Epithelial cell of esophagus (primary cell): ENCODE measurements at regions not wholly inside any gene's neighbourhood (a gene's known extent, or its start where the extent isn't known, plus 50 kb on each side); places are given as distances from the start of the nearest gene placed in this dataset.
"Not testable (repeated sequence)": the region's sequence is repeated elsewhere in the genome, so short reads cannot be mapped to it uniquely, and the experiment has no call there.

Experiments used
- DNase-seq: peaks from one replicate; pipeline ENCODE4 v3.0.0; 2010; ENCODE audit warnings: low read depth
- H3K4me3 ChIP-seq: 2 replicates; pipeline ENCODE4 v1.5.1; 2011; ENCODE audit warnings: mild to moderate bottlenecking, low read length, control low read depth
- TF ChIP-seq, protein P1 (sequence below): IDR thresholded peaks from 2 replicates; pipeline ENCODE4 v1.5.1; 2011; ENCODE audit warnings: low read depth, mild to moderate bottlenecking, low read length, control low read depth, inconsistent platforms; ENCODE audit not compliant: insufficient read depth; ENCODE audit errors: missing control alignments

GRCh38 chrX:6990552-6991193, 156.8 kb upstream of the STS start:
- TF ChIP-seq, protein P1, sequence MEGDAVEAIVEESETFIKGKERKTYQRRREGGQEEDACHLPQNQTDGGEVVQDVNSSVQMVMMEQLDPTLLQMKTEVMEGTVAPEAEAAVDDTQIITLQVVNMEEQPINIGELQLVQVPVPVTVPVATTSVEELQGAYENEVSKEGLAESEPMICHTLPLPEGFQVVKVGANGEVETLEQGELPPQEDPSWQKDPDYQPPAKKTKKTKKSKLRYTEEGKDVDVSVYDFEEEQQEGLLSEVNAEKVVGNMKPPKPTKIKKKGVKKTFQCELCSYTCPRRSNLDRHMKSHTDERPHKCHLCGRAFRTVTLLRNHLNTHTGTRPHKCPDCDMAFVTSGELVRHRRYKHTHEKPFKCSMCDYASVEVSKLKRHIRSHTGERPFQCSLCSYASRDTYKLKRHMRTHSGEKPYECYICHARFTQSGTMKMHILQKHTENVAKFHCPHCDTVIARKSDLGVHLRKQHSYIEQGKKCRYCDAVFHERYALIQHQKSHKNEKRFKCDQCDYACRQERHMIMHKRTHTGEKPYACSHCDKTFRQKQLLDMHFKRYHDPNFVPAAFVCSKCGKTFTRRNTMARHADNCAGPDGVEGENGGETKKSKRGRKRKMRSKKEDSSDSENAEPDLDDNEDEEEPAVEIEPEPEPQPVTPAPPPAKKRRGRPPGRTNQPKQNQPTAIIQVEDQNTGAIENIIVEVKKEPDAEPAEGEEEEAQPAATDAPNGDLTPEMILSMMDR = no peak
- peak; percentile 24 for DNase-seq
- H3K4me3 ChIP-seq = no peak overlapping the region

DNA sequence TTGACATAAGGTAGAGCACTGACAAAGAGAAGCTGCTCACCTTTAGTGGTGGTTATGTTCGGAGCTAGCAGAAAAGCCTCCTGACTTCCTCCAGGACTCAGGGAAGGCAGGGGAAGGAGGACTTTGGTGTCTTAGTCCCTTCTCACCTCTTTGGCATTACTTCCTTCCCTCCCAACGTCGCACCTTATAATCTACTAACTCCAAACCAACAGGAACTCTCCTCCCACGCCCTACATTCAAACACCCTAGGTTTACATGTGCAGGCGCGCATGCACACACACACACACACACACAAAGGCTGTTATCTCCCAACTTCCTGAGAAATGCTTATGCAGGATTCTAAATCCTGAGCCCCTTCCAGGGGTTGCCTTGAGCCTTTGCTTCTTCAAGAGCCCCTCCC, 157.7 kb upstream of the STS start:
- peak; percentile 0 for DNase-seq

GRCh38 chrX:6988694-6989093, 158.8 kb upstream of the STS start:
- H3K4me3 ChIP-seq, DNase-seq: not testable (repeated sequence)

More for the DNA sequence above, 157.7 kb upstream of the STS start:
- H3K4me3 ChIP-seq = no peak overlapping the region
- TF ChIP-seq, protein P1 = no peak

- TF ChIP-seq, protein P1 = no peak
- DNase-seq = peak; percentile 0
Measured at GRCh38 chrX:6986915-6987314, 160.6 kb upstream of the STS start.

DNA sequence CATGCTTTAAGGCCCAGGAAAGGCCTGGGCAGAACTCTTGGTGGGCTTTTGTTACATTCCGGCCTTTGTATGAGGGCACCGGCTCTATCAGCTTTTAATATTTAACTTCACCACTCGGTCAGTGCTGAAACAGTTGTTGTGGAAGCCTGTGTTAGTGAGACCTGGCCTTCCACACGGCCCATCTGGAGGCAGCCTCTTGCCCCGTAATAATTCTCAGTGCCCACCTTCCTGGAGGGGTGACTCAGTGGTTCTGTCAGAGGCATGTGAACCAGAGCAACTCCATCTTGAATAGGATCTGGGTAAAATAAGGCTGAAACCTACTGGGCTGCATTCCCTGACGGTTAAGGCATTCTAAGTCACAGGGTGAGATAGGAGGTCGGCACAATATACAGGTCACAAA, 162.0 kb upstream of the STS start:
- TF ChIP-seq, protein P1 = no peak
- no peak for DNase-seq
- no peak overlapping the region for H3K4me3 ChIP-seq

More at GRCh38 chrX:6986915-6987314, 160.6 kb upstream of the STS start:
- H3K4me3 ChIP-seq = no peak overlapping the region

DNA sequence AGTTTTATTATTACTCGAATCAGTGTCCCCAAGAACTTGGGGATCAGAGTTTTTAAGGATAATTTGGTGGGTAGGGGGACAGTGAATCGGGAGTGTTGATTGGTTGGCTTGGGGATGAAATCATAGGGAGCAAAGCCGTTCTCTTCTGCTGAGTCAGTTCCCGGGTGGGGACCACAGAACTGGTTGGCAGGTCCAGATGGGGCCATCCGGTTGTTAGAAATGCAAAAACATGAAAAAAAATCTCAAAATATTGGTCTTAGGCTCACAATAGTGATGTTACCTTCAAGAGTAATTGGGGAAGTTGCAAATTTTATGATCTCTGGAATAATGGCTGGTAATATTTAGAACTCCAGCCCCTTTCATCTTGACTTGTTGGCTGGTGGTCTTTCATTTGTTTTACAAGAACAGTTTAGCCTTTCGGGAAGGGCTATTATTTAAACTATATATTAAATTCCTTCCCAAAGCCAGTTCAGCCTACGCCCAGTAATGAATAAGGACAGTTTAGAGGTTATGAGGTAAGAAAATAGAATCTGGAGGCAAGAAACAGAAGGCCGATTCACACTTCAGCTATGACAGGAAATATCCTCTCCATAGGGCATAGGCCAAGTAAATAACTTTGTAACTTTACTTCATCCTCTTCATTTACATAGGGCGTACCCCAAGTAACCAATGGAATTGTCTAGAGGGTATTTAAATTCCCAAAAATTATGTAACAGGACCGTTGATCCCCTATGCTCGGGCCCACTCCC, 164.1 kb upstream of the STS start:
- no peak overlapping the region for H3K4me3 ChIP-seq
- TF ChIP-seq, protein P1 = no peak
- DNase-seq = no peak

DNA sequence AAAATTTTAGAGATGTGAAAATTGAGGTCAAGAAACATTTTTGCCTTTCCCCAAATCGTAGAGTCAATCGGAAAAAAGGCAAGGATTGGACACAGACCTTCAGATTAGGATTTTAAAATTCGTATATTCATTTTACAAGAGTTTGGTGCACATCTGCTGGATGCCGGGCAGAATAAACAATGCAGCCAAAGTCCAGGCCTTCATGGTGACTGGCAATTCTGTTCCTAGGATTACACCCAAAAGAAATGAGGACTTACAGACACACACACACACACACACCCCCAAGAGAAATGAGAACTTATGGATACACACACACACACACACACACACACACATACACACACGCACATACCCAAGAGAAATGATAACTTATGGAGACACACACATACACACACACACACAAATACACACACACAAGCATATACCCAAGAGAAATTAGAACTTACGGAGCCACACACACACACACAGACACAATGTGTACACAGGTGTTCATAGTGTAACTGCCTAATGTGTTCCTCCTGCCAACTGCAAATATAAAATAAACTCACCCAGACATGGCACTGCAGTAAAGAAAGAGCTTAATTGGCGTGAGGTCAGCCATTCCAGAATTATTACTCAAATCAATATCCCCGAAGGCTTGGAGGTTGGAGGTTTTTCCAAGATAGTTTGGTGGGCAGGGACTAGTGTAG, 165.7 kb upstream of the STS start:
- H3K4me3 ChIP-seq = no peak overlapping the region
- TF ChIP-seq, protein P1 = no peak
- no peak for DNase-seq
